ENCODE measurements at regions not wholly inside any gene's neighbourhood (a gene's known extent, or its start where the extent isn't known, plus 50 kb on each side); places are given as distances from the start of the nearest gene placed in this dataset.

GRCh38 chr12:124679047-124679446 is 111.6 kb upstream of the NCOR2 start:
- no peak overlapping the region for H3K4me3 ChIP-seq (ENCODE audit: low read length)
- TF ChIP-seq, protein P1, sequence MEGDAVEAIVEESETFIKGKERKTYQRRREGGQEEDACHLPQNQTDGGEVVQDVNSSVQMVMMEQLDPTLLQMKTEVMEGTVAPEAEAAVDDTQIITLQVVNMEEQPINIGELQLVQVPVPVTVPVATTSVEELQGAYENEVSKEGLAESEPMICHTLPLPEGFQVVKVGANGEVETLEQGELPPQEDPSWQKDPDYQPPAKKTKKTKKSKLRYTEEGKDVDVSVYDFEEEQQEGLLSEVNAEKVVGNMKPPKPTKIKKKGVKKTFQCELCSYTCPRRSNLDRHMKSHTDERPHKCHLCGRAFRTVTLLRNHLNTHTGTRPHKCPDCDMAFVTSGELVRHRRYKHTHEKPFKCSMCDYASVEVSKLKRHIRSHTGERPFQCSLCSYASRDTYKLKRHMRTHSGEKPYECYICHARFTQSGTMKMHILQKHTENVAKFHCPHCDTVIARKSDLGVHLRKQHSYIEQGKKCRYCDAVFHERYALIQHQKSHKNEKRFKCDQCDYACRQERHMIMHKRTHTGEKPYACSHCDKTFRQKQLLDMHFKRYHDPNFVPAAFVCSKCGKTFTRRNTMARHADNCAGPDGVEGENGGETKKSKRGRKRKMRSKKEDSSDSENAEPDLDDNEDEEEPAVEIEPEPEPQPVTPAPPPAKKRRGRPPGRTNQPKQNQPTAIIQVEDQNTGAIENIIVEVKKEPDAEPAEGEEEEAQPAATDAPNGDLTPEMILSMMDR (IDR thresholded peaks at IDR 0.05; ENCODE audit: insufficient read depth, low read depth, low read length, missing control alignments): no peak
- no peak for DNase-seq (ENCODE audit: low read depth)

- no peak for DNase-seq (ENCODE audit: low read depth)
- TF ChIP-seq, protein P1 (IDR thresholded peaks at IDR 0.05; ENCODE audit: insufficient read depth, low read depth, low read length, missing control alignments): no peak
Measured at GRCh38 chr12:124678421-124678893, 111.0 kb upstream of the NCOR2 start.

DNA sequence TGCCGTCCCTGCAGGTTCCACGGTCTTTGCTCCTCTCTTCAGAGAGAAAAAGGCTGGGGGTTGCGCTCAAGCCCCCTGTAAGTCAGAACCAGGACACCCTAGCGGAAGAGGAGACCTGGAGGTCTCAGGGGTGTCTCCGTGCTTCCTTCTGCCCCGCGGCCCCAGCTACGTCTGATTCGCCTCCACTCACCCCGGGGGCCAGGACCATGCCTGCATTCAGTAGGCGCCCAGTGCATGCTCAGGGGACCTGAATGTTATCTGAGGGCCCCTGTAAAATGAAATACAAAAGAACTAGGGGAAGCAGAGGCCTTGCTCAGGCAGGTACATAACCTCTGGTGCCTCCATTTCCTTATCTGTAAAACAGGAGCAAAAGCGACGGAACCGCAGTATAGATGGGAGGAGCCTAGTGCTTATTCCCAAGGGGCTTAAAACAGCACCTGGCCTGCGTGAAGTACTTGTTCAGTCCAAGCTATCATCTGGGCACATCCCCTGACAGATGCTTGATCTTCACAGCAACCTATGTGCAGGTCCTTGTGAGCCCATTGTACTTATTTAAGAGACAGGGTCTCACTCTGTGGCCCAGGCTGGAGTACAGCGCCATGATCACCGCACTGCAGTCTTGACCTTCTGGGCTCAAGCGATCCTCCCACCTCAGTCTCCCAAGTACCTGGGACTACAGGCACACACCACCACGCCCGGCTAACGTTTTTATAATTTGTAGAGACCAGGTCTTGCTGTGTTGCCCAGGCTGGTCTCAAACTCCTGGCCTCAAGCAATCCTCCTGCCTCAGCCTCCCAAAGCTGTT is 110.3 kb upstream of the NCOR2 start:
- no peak for DNase-seq (ENCODE audit: low read depth)
- H3K4me3 ChIP-seq (ENCODE audit: low read length): no peak overlapping the region
- TF ChIP-seq, protein P1 (IDR thresholded peaks at IDR 0.05; ENCODE audit: insufficient read depth, low read depth, low read length, missing control alignments): no peak

More at GRCh38 chr12:124678421-124678893, 111.0 kb upstream of the NCOR2 start:
- no peak overlapping the region for H3K4me3 ChIP-seq (ENCODE audit: low read length)

DNA sequence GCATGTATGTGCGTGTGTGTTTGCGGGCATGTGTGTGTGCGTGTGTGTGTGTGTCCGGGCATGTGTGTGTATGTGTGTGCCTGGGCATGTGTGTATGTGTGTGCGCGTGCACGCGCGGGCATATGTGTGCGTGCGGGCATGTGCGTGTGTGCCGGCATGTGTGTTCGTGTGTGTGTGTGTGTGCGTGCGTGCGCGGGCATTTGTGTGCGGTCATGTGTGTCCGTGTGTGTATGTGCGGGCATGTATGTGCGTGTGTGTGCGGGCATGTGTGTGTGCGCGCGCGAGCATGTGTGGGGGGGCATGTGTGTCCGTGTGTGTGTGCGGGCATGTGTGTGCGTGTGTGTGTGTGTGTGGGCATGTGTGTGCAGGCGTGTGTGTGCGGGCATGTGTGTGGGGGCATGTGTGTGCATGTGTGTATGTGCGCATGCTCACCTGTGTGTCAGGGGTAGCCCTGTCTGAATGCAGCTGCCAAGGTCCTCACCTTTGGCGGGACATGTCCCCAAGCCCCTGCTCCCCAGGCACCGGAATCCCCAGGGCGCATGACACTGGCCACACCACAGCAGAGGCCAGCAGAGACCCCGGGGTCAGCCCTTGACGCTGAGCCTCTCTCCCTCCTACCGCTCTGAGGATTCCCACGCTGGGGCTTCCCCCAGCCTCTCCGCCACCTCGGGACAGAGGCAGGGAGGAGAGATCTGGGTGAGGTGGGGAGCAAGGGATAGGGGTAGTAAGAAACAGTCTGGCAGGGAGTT is 109.5 kb upstream of the NCOR2 start:
- DNase-seq (ENCODE audit: low read depth): no peak
- H3K4me3 ChIP-seq (ENCODE audit: low read length): no peak overlapping the region
- TF ChIP-seq, protein P1 (IDR thresholded peaks at IDR 0.05; ENCODE audit: insufficient read depth, low read depth, low read length, missing control alignments): no peak

DNA sequence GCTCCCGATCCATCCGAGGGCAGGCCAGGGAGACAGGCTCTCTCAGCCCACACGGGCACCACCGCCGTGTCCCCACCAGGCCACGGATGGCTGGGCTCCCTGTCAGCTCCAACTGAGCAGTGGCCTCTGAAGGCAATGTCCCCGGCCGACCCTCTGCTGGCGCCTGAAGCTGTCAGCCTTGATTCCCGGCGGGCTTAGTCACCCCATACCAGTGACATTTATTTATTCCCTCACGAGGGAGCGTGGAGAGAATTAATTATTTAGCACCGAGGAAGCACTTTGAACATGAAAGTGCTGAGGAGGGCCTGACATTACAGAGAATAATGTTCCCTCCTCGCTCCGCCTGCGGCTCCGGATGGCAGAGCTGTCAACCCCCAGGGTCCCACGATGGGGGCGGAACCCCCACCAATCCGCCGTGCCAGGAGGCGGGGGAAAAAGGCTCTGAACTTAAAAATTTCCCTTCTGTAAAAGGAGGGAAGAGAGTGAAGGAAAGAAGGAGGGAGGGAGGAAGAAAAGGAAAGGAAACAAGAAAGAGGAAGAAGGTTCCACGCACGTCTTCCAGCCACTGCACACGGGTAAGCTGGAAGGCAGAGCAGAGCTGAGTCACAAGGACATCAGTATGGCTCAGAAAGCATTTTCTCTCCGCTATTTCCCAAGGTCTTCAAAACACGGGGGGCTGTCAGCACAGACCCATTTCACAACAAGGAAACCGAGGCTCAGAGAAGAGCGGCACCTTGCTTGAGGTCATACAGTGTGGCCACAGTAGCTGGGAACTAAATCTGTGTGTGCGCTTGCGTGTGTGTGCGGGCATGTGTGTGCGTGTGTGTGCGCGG is 108.7 kb upstream of the NCOR2 start:
- H3K4me3 ChIP-seq (ENCODE audit: low read length): no peak overlapping the region
- TF ChIP-seq, protein P1 (IDR thresholded peaks at IDR 0.05; ENCODE audit: insufficient read depth, low read depth, low read length, missing control alignments): no peak
- DNase-seq (ENCODE audit: low read depth): no peak

GRCh38 chr12:124674937-124675336 is 107.5 kb upstream of the NCOR2 start:
- TF ChIP-seq, protein P1 (IDR thresholded peaks at IDR 0.05; ENCODE audit: insufficient read depth, low read depth, low read length, missing control alignments): no peak
- no peak overlapping the region for H3K4me3 ChIP-seq (ENCODE audit: low read length)
- no peak for DNase-seq (ENCODE audit: low read depth)

Data from epithelial cell of esophagus (primary cell).